GM21576 (cell line): ENCODE measurements at regions not wholly inside any gene's neighbourhood (a gene's known extent, or its start where the extent isn't known, plus 50 kb on each side); places are given as distances from the start of the nearest gene placed in this dataset.
"Not testable (repeated sequence)": the region's sequence is repeated elsewhere in the genome, so short reads cannot be mapped to it uniquely, and the experiment has no call there.

ENCODE experiments used
- ATAC-seq: cut with Tn5 transposase; IDR thresholded peaks from one replicate; pipeline ENCODE4 v1.9.1; 2021; ENCODE audit warnings: mild to moderate bottlenecking, moderate library complexity; ENCODE audit not compliant: unreplicated experiment

DNA sequence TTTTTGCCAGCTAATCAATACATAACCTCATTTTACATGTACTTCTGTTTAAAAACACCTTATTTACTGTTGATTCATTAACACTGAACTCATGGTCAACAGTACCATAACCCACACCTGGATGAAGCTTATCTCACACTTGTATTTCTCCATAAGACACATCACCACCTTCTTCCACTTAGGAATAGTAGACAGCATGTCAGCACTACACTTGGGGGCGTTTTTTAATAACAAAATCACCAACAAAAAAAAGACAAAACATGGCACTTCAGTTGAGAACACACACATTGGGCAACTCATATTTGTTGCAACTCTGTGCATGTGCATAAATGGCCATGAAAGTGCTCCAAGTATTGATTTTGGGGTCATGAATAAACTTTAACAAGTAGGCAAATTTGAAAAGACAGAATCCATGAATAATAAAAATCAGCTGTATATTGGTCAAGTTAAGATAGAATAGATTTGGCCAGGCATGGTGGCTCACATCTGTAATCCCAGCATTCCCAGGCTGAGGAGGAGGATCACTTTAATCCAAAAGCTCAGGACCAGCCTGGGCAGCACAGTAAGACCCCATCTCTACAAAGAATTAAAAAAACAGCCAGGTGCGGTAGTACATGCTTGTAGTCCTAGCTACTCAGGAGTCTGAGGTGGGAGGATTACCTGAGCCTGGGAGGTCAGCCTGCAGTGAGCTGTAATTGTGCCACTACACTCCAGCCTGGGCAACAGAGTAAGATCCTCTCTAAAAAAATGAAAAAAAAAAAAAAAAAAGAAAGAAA lies 84.4 kb upstream of the SRD5A2 start:
- no peak for ATAC-seq

GRCh38 chr2:31660812-31661335 lies 80.1 kb upstream of the SRD5A2 start:
- ATAC-seq, result no peak

DNA sequence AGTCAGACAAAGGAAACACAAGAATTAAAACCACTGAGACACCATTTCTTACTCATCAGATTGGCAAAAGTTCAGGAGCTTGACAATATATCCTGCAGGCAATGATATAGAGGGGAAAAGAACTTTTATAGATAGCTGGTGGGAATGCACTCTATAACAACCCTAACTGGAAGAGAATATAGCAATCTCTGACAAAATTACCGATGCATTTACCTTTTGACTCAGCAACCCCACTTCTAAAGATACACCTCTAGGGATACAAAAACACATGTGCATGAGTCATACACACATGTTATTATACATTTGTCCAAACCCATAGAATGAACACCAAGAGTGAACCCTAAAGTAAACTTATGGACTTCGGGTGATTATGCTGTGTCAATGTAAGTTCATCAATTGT lies 79.4 kb upstream of the SRD5A2 start:
- ATAC-seq, result no peak

- ATAC-seq, result no peak
Measured at GRCh38 chr2:31654241-31654640, 73.5 kb upstream of the SRD5A2 start.

- ATAC-seq, result no peak
Measured at GRCh38 chr2:31651736-31652135, 71.0 kb upstream of the SRD5A2 start.

- ATAC-seq, result no peak
Measured at GRCh38 chr2:31651267-31651666, 70.5 kb upstream of the SRD5A2 start.

GRCh38 chr2:31644551-31644950 lies 63.8 kb upstream of the SRD5A2 start:
- no peak for ATAC-seq

DNA sequence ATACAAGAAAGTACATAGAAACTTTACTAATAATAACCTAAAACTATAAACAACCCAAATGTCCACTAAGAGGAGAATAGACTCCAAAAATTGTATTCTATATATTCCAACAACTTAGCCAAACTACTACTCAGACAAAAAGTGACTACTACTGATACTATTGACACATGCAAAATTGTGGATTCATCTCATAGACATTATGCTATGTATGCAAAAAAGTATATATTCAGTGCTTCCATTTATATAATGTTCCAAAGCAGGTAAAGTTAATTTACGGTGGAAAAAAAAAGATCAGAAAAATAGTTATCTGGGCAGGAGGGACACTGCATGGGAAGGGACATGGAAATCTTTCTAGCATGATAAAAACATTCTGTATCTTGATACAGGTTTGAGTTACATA lies 62.0 kb upstream of the SRD5A2 start:
- ATAC-seq, result no peak

DNA sequence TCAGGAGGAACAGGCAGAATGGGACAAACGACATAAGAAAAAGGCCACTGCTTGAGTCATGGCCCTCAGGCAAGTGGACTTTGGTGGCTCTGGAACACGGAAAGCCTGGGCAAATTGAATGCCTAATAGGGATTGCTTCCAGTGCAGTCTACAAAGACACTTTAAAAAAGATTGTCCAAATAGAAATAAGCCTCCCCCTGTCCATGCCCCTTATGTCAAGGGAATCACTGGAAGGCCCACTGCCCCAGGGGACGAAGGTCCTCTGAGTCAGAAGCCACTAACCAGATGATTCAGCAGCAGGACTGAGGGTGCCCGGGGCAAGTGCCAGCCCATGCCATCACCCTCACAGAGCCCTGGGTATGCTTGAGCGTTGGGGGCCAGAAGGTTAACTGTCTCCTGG lies 51.5 kb upstream of the SRD5A2 start:
- ATAC-seq, result not testable (repeated sequence)
